Loucy (cell line): ENCODE measurements at regions not wholly inside any gene's neighbourhood (a gene's known extent, or its start where the extent isn't known, plus 50 kb on each side); places are given as distances from the start of the nearest gene placed in this dataset.

ENCODE experiments used
- H2AFZ ChIP-seq: fragments of 200-600 bp; sonication (generic); 2 replicates; pipeline ENCODE4 v1.6.0; 2016; ENCODE audit warnings: antibody characterized with exemption, mild to moderate bottlenecking, low read length, moderate library complexity
- H3F3A ChIP-seq: fragments of 200-600 bp; 2 replicates; pipeline ENCODE4 v1.6.0; 2016; ENCODE audit warnings: antibody characterized with exemption, low read depth, mild to moderate bottlenecking
- H3K27me3 ChIP-seq: fragments of 200-600 bp; sonication (generic); 2 replicates; pipeline ENCODE4 v1.6.1; 2014; ENCODE audit warnings: low read length, mild to moderate bottlenecking; ENCODE audit not compliant: insufficient read depth, poor library complexity, severe bottlenecking
- H3K36me3 ChIP-seq: fragments of 200-600 bp; sonication (generic); 2 replicates; pipeline ENCODE4 v1.6.1; 2016; ENCODE audit warnings: low read length; ENCODE audit not compliant: insufficient read depth
- H3K4me1 ChIP-seq: fragments of 200-600 bp; sonication (generic); 2 replicates; pipeline ENCODE4 v1.5.1; 2014; ENCODE audit warnings: low read length, mild to moderate bottlenecking; ENCODE audit not compliant: insufficient read depth, poor library complexity, severe bottlenecking
- H3K4me2 ChIP-seq: fragments of 200-600 bp; sonication (generic); 2 replicates; pipeline ENCODE4 v1.6.0; 2014; ENCODE audit warnings: antibody characterized with exemption, low read length, low read depth, mild to moderate bottlenecking; ENCODE audit not compliant: poor library complexity, severe bottlenecking
- H3K4me3 ChIP-seq: fragments of 200-600 bp; sonication (generic); 2 replicates; pipeline ENCODE4 v1.5.1; 2014; ENCODE audit warnings: low read length, mild to moderate bottlenecking, mixed read lengths; ENCODE audit not compliant: poor library complexity, severe bottlenecking
- H3K79me2 ChIP-seq: fragments of 200-600 bp; sonication (generic); 2 replicates; pipeline ENCODE4 v1.6.1; 2014; ENCODE audit warnings: low read length; ENCODE audit not compliant: insufficient read depth
- H3K9ac ChIP-seq: fragments of 200-600 bp; sonication (generic); 2 replicates; pipeline ENCODE4 v1.6.0; 2014; ENCODE audit warnings: mild to moderate bottlenecking, low read depth, low read length, moderate library complexity; ENCODE audit not compliant: poor library complexity, severe bottlenecking
- H3K9me2 ChIP-seq: fragments of 200-600 bp; sonication (generic); replicated peaks from 2 replicates; pipeline ENCODE4 v1.6.1; 2016; ENCODE audit warnings: low read depth, low read length, mixed read lengths
- H3K9me3 ChIP-seq: fragments of 200-600 bp; sonication (generic); 2 replicates; pipeline ENCODE4 v1.6.1; 2014; ENCODE audit warnings: mild to moderate bottlenecking, antibody characterized with exemption, low read length, low read depth; ENCODE audit not compliant: insufficient read depth
- H4K20me1 ChIP-seq: fragments of 200-600 bp; sonication (generic); 2 replicates; pipeline ENCODE4 v1.6.0; 2014; ENCODE audit warnings: antibody characterized with exemption, low read length, mild to moderate bottlenecking; ENCODE audit not compliant: insufficient read depth, poor library complexity, severe bottlenecking
- CTCF ChIP-seq: fragments of 200-600 bp; sonication (generic); conservative IDR thresholded peaks from 2 replicates; pipeline ENCODE4 v1.5.1; 2014; ENCODE audit warnings: mild to moderate bottlenecking, antibody characterized with exemption, low read length
- EZH2phosphoT487 ChIP-seq: fragments of 200-600 bp; IDR thresholded peaks from 2 replicates; pipeline ENCODE4 v1.6.1; 2018; ENCODE audit warnings: antibody characterized with exemption, mild to moderate bottlenecking, moderate library complexity, borderline replicate concordance

GRCh38 chr2:2872309-2872617, 505.4 kb downstream of the EIPR1 start:
- Histone ChIP-seq H3K9ac (no peak overlapping the region), H3K4me2 (no peak overlapping the region), H3K4me3 (no peak overlapping the region), H3K36me3 (no peaks in the 10 kb centered on the region), H3F3A (no peaks in the 10 kb centered on the region), H3K79me2 (no peaks in the 10 kb centered on the region), H3K27me3 (no peaks in the 10 kb centered on the region), H3K9me3 (0 out of 2 replicates have a peak, but pooled peaks cover 3% of the 10 kb centered on the region), H3K9me2 (no peaks in the 10 kb centered on the region), H3K4me1 (no peaks in the 10 kb centered on the region), H2AFZ (no peak overlapping the region), H4K20me1 (no peaks in the 10 kb centered on the region)
- no peak for TF ChIP-seq EZH2phosphoT487
- no peak for TF ChIP-seq CTCF

- Histone ChIP-seq H3K4me2 (no peak overlapping the region), H4K20me1 (no peaks in the 10 kb centered on the region), H3F3A (no peaks in the 10 kb centered on the region), H3K9ac (no peak overlapping the region), H3K27me3 (no peaks in the 10 kb centered on the region), H3K79me2 (no peaks in the 10 kb centered on the region), H3K36me3 (no peaks in the 10 kb centered on the region), H2AFZ (no peak overlapping the region), H3K9me2 (no peaks in the 10 kb centered on the region), H3K9me3 (0 out of 2 replicates have a peak, but pooled peaks cover 3% of the 10 kb centered on the region), H3K4me1 (no peaks in the 10 kb centered on the region), H3K4me3 (no peak overlapping the region)
- TF ChIP-seq CTCF (no peak), EZH2phosphoT487 (no peak)
Measured at GRCh38 chr2:2871480-2872308, 505.9 kb downstream of the EIPR1 start.

GRCh38 chr2:2870106-2870505, 507.5 kb downstream of the EIPR1 start:
- H3K27me3 ChIP-seq = no peaks in the 10 kb centered on the region
- no peaks in the 10 kb centered on the region for H4K20me1 ChIP-seq
- no peaks in the 10 kb centered on the region for H3K79me2 ChIP-seq
- no peaks in the 10 kb centered on the region for H3K36me3 ChIP-seq
- no peak overlapping the region for H3K9ac ChIP-seq
- no peaks in the 10 kb centered on the region for H3K4me1 ChIP-seq
- no peak overlapping the region for H3K4me2 ChIP-seq
- no peak overlapping the region for H2AFZ ChIP-seq
- H3K9me2 ChIP-seq = no peaks in the 10 kb centered on the region
- no peaks in the 10 kb centered on the region for H3F3A ChIP-seq
- H3K9me3 ChIP-seq = no peaks in the 10 kb centered on the region
- no peak overlapping the region for H3K4me3 ChIP-seq
- no peak for TF ChIP-seq EZH2phosphoT487
- no peak for TF ChIP-seq CTCF
